GM03348 (cell line): ENCODE measurements at regions not wholly inside any gene's neighbourhood (a gene's known extent, or its start where the extent isn't known, plus 50 kb on each side); places are given as distances from the start of the nearest gene placed in this dataset.

ENCODE experiments used
- DNase-seq: peaks from one replicate; pipeline ENCODE4 v3.0.0; 2012; ENCODE audit warnings: low spot score

GRCh38 chr3:168383573-168383972, 287.8 kb upstream of the GOLIM4 start:
- DNase-seq: no peak

- no peak for DNase-seq
Measured at GRCh38 chr3:168371846-168372245, 276.1 kb upstream of the GOLIM4 start.

GRCh38 chr3:168364967-168365366, 269.2 kb upstream of the GOLIM4 start:
- DNase-seq: no peak

GRCh38 chr3:168362661-168363247, 267.0 kb upstream of the GOLIM4 start:
- DNase-seq: no peak

GRCh38 chr3:168362156-168362555, 266.4 kb upstream of the GOLIM4 start:
- no peak for DNase-seq

- no peak for DNase-seq
Measured at GRCh38 chr3:168360993-168361392, 265.3 kb upstream of the GOLIM4 start.

GRCh38 chr3:168342946-168343850, 247.5 kb upstream of the GOLIM4 start:
- DNase-seq: no peak

- no peak for DNase-seq
Measured at GRCh38 chr3:168341956-168342936, 246.5 kb upstream of the GOLIM4 start.

- peak; percentile 40 for DNase-seq
Measured at GRCh38 chr3:168341192-168341815, 245.6 kb upstream of the GOLIM4 start.

GRCh38 chr3:168338161-168338560, 242.4 kb upstream of the GOLIM4 start:
- DNase-seq: no peak

GRCh38 chr3:168336276-168336675, 240.6 kb upstream of the GOLIM4 start:
- no peak for DNase-seq

- no peak for DNase-seq
Measured at GRCh38 chr3:168333410-168333935, 237.7 kb upstream of the GOLIM4 start.

GRCh38 chr3:168331756-168332155, 236.0 kb upstream of the GOLIM4 start:
- no peak for DNase-seq

GRCh38 chr3:168330983-168331382, 235.3 kb upstream of the GOLIM4 start:
- no peak for DNase-seq

GRCh38 chr3:168327856-168328255, 232.1 kb upstream of the GOLIM4 start:
- no peak for DNase-seq

- no peak for DNase-seq
Measured at GRCh38 chr3:168325684-168326083, 230.0 kb upstream of the GOLIM4 start.

GRCh38 chr3:168322941-168323340, 227.2 kb upstream of the GOLIM4 start:
- no peak for DNase-seq

GRCh38 chr3:168314166-168314565, 218.4 kb upstream of the GOLIM4 start:
- no peak for DNase-seq

- no peak for DNase-seq
Measured at GRCh38 chr3:168312984-168313383, 217.3 kb upstream of the GOLIM4 start.

- no peak for DNase-seq
Measured at GRCh38 chr3:168307893-168308292, 212.2 kb upstream of the GOLIM4 start.

- no peak for DNase-seq
Measured at GRCh38 chr3:168295027-168295426, 199.3 kb upstream of the GOLIM4 start.

- no peak for DNase-seq
Measured at GRCh38 chr3:168292296-168292695, 196.6 kb upstream of the GOLIM4 start.
